ENCODE measurements at regions not wholly inside any gene's neighbourhood (a gene's known extent, or its start where the extent isn't known, plus 50 kb on each side); places are given as distances from the start of the nearest gene placed in this dataset.

DNA sequence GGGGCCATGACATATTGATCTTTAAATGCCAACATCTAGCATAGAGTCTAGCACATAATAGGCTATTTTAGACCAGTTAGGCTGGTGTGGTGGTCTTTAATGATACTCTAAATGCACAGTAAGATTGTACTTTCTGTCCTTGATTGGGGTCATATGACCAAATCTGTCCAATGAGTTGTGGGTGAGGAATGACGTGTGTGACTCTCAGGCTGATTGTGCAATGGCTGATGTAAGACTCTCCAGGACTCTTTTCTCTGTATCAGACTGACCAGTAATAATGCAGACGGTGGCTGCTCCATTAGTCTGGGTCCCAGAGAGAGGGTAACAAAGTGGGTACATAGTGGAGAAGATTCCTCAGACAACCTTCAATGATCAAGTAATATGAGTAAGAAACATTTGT, 541.6 kb upstream of the CAMK1G start:
- TF ChIP-seq TAF1 (IDR thresholded peaks at IDR 0.05; ENCODE audit: borderline replicate concordance, insufficient read depth, low read length) (no peak), REST (IDR thresholded peaks at IDR 0.05; ENCODE audit: insufficient read depth in 1 of 2, low read depth in 2 of 2, low read length in 2 of 2) (no peak), FOXP2 (optimal IDR thresholded peaks at IDR 0.05; ENCODE audit: borderline replicate concordance, extremely low read depth, extremely low read length, insufficient read depth) (no peak), POLR2AphosphoS5 (IDR thresholded peaks at IDR 0.05; ENCODE audit: low read depth, low read length) (no peak), SIN3A (IDR thresholded peaks at IDR 0.05; ENCODE audit: borderline replicate concordance, insufficient read depth, low read length) (no peak)

DNA sequence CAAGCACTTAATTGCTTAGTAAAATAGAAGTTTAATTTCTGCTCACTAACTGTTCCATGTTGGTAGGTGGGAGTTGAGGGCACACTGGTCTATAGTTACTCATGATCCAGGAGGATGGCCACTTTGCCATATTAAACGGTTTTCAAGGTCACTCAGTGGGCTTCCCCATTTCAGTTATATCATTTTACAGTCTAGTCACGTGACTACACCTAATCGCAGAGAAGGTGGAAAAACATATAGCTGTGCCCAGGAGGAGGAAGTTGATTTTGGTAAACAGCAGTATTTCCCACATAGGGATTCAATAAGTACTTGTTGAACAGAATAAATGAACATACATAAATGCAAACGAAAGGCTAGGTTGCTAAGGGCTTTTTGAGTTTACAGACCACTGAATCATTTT, 541.1 kb upstream of the CAMK1G start:
- TF ChIP-seq SIN3A (IDR thresholded peaks at IDR 0.05; ENCODE audit: borderline replicate concordance, insufficient read depth, low read length): no peak
- TF ChIP-seq FOXP2 (optimal IDR thresholded peaks at IDR 0.05; ENCODE audit: borderline replicate concordance, extremely low read depth, extremely low read length, insufficient read depth): no peak
- no peak for TF ChIP-seq POLR2AphosphoS5 (IDR thresholded peaks at IDR 0.05; ENCODE audit: low read depth, low read length)
- no peak for TF ChIP-seq TAF1 (IDR thresholded peaks at IDR 0.05; ENCODE audit: borderline replicate concordance, insufficient read depth, low read length)
- no peak for TF ChIP-seq REST (IDR thresholded peaks at IDR 0.05; ENCODE audit: insufficient read depth in 1 of 2, low read depth in 2 of 2, low read length in 2 of 2)

DNA sequence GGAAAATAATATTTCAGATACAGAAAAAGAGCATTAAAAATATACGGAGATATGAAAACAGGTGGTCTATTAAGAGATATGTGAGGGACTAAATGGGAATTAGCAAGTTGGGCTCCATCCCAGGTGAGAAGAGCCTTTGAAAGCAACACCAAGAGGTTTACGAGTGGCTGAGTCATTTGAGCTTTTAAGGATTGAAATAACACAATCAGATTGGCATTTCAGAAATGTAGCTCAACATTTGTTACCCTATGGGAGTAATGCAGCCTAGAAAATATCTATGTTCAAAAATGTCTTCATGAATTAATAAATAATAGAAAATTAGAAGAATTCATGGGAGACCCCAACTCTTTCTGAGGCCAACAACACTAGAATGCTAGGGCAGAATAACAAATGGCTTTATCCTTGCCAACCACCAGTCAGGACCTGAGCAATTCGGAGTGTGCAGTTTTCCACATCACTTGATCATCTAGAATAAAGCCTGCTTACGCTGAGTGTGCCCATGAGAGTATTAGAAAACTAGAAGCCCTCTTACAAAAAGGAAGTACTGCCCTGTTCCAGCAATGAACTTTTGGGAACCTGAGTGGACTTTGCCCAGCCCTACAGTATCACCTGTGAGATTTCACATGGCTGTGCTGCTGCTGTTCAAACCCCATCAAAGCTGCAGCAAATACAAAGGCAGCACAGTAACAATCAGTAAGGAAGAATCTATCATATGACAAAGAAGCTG, 538.0 kb upstream of the CAMK1G start:
- TF ChIP-seq FOXP2 (optimal IDR thresholded peaks at IDR 0.05; ENCODE audit: borderline replicate concordance, extremely low read depth, extremely low read length, insufficient read depth) (no peak), REST (IDR thresholded peaks at IDR 0.05; ENCODE audit: insufficient read depth in 1 of 2, low read depth in 2 of 2, low read length in 2 of 2) (no peak), POLR2AphosphoS5 (IDR thresholded peaks at IDR 0.05; ENCODE audit: low read depth, low read length) (no peak), TAF1 (IDR thresholded peaks at IDR 0.05; ENCODE audit: borderline replicate concordance, insufficient read depth, low read length) (no peak), SIN3A (IDR thresholded peaks at IDR 0.05; ENCODE audit: borderline replicate concordance, insufficient read depth, low read length) (no peak)

DNA sequence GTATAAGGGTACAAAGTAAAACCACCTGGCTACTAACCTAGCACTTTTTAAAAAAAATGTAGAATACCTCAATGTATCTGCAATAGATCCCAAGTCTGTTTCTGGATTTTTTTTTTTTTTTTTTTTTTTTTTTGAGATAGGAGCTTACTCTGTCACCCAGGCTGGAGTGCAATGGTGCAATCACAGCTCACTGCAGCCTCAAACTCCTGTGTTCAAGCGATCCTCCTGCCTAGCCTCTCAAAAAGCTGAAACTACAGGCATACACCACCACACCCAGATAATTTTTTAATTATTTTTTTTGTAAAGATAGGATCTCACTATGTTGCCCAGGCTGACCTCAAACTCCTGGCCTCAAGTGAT, 537.5 kb upstream of the CAMK1G start:
- no peak for TF ChIP-seq REST (IDR thresholded peaks at IDR 0.05; ENCODE audit: insufficient read depth in 1 of 2, low read depth in 2 of 2, low read length in 2 of 2)
- no peak for TF ChIP-seq SIN3A (IDR thresholded peaks at IDR 0.05; ENCODE audit: borderline replicate concordance, insufficient read depth, low read length)
- no peak for TF ChIP-seq POLR2AphosphoS5 (IDR thresholded peaks at IDR 0.05; ENCODE audit: low read depth, low read length)
- TF ChIP-seq TAF1 (IDR thresholded peaks at IDR 0.05; ENCODE audit: borderline replicate concordance, insufficient read depth, low read length): no peak
- no peak for TF ChIP-seq FOXP2 (optimal IDR thresholded peaks at IDR 0.05; ENCODE audit: borderline replicate concordance, extremely low read depth, extremely low read length, insufficient read depth)

Data from PFSK-1 (cell line).